IPS-NIHi11 (cell line): ENCODE measurements at regions not wholly inside any gene's neighbourhood (a gene's known extent, or its start where the extent isn't known, plus 50 kb on each side); places are given as distances from the start of the nearest gene placed in this dataset.
"Not testable (repeated sequence)": the region's sequence is repeated elsewhere in the genome, so short reads cannot be mapped to it uniquely, and the experiment has no call there.

Source experiments
- DNase-seq: peaks from one replicate; pipeline ENCODE4 v3.0.0; 2012; ENCODE audit warnings: mixed read lengths, low spot score

GRCh38 chr6:74715355-74716085 lies 490.3 kb downstream of the COL12A1 start:
- no peak for DNase-seq

- no peak for DNase-seq
Observed at GRCh38 chr6:74713941-74714340, 491.9 kb downstream of the COL12A1 start.

GRCh38 chr6:74705451-74705850 lies 500.4 kb downstream of the COL12A1 start:
- DNase-seq: no peak

GRCh38 chr6:74704540-74704939 lies 501.3 kb downstream of the COL12A1 start:
- not testable (repeated sequence) for DNase-seq

- DNase-seq: no peak
Observed at GRCh38 chr6:74690365-74690764, 515.5 kb downstream of the COL12A1 start.

GRCh38 chr6:74689601-74690000 lies 516.3 kb downstream of the COL12A1 start:
- DNase-seq: no peak

GRCh38 chr6:74677463-74677862 lies 528.4 kb downstream of the COL12A1 start:
- no peak for DNase-seq

GRCh38 chr6:74676906-74677305 lies 528.9 kb downstream of the COL12A1 start:
- DNase-seq: no peak

GRCh38 chr6:74674377-74674776 lies 531.5 kb downstream of the COL12A1 start:
- DNase-seq: no peak

GRCh38 chr6:74671558-74672025 lies 534.3 kb downstream of the COL12A1 start:
- no peak for DNase-seq

GRCh38 chr6:74658391-74658790 lies 547.5 kb downstream of the COL12A1 start:
- no peak for DNase-seq

- DNase-seq: no peak
Observed at GRCh38 chr6:74657931-74658330, 547.9 kb downstream of the COL12A1 start.

GRCh38 chr6:74657011-74657410 lies 548.8 kb downstream of the COL12A1 start:
- DNase-seq: no peak

- DNase-seq: no peak
Observed at GRCh38 chr6:74656453-74656852, 549.4 kb downstream of the COL12A1 start.

- DNase-seq: no peak
Observed at GRCh38 chr6:74654296-74654695, 551.6 kb downstream of the COL12A1 start.

- DNase-seq: no peak
Observed at GRCh38 chr6:74651948-74652842, 553.7 kb downstream of the COL12A1 start.

- DNase-seq: no peak
Observed at GRCh38 chr6:74650668-74651067, 555.2 kb downstream of the COL12A1 start.

- no peak for DNase-seq
Observed at GRCh38 chr6:74646461-74646860, 559.4 kb downstream of the COL12A1 start.

GRCh38 chr6:74645108-74645849 lies 560.6 kb downstream of the COL12A1 start:
- DNase-seq: no peak

GRCh38 chr6:74642101-74642500 lies 563.8 kb downstream of the COL12A1 start:
- DNase-seq: no peak

GRCh38 chr6:74638412-74638811 lies 567.4 kb downstream of the COL12A1 start:
- DNase-seq: no peak

GRCh38 chr6:74632196-74632875 lies 573.5 kb downstream of the COL12A1 start:
- DNase-seq: no peak
